ENCODE measurements at regions not wholly inside any gene's neighbourhood (a gene's known extent, or its start where the extent isn't known, plus 50 kb on each side); places are given as distances from the start of the nearest gene placed in this dataset.

GRCh38 chr12:67200386-67200785, 68.8 kb upstream of the CAND1 start:
- no peak overlapping the region for H3K4me3 ChIP-seq (ENCODE audit: low read depth, low read length)
- TF ChIP-seq, protein P1, sequence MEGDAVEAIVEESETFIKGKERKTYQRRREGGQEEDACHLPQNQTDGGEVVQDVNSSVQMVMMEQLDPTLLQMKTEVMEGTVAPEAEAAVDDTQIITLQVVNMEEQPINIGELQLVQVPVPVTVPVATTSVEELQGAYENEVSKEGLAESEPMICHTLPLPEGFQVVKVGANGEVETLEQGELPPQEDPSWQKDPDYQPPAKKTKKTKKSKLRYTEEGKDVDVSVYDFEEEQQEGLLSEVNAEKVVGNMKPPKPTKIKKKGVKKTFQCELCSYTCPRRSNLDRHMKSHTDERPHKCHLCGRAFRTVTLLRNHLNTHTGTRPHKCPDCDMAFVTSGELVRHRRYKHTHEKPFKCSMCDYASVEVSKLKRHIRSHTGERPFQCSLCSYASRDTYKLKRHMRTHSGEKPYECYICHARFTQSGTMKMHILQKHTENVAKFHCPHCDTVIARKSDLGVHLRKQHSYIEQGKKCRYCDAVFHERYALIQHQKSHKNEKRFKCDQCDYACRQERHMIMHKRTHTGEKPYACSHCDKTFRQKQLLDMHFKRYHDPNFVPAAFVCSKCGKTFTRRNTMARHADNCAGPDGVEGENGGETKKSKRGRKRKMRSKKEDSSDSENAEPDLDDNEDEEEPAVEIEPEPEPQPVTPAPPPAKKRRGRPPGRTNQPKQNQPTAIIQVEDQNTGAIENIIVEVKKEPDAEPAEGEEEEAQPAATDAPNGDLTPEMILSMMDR (IDR thresholded peaks at IDR 0.05; ENCODE audit: insufficient read depth, low read length), result no peak
- no peak for DNase-seq (ENCODE audit: low read depth)

DNA sequence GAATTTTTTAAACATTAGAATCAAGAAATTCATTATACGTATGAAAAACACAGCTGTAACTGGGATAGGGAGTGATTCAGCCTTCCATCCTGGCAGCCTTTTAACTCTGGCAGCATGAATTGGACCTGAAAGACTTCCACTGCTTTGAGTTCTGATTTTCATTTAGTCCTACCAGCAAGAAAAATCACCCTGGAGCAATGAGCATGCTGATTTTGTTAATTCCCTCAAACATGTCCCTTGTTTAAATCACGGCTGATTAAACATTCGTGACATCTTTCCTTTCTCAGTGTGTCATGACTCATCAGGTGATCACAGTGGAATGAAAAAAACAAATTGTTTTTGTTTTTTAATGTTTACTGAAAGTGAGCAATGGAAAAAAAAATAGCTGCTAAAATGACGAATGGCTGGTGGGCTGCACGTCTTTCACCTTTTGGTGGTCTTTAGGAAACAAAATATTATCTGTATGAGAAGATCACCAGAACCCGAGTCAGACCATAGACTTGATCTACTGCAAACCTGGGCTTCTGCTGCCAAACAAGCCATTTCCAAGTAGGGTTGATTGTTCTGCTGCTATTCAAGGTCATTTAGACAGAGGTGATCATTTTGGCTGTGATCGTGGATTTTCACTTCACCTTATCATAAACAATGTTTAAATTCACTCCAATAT, 67.0 kb upstream of the CAND1 start:
- no peak for DNase-seq (ENCODE audit: low read depth)

DNA sequence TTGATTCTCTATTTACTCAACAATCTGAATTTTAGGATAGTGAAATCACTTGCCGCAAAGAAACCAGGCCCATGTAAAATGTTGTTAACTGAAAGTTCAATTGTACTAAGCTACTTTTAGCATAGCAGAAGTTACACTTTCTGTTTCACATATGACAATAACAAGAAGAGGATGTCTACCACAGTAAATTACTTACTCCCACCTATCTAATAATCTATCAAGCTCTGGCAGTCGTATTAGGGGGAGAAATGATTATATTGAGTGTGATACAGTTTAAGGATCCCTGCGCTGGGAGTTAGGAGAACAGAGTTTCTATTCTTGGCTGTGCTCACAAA, 66.5 kb upstream of the CAND1 start:
- H3K4me3 ChIP-seq (ENCODE audit: low read depth, low read length), result no peak overlapping the region
- no peak for DNase-seq (ENCODE audit: low read depth)
- TF ChIP-seq, protein P1 (IDR thresholded peaks at IDR 0.05; ENCODE audit: insufficient read depth, low read length), result no peak

More for the DNA sequence above, 67.0 kb upstream of the CAND1 start:
- TF ChIP-seq, protein P1 (IDR thresholded peaks at IDR 0.05; ENCODE audit: insufficient read depth, low read length), result no peak
- no peak overlapping the region for H3K4me3 ChIP-seq (ENCODE audit: low read depth, low read length)

DNA sequence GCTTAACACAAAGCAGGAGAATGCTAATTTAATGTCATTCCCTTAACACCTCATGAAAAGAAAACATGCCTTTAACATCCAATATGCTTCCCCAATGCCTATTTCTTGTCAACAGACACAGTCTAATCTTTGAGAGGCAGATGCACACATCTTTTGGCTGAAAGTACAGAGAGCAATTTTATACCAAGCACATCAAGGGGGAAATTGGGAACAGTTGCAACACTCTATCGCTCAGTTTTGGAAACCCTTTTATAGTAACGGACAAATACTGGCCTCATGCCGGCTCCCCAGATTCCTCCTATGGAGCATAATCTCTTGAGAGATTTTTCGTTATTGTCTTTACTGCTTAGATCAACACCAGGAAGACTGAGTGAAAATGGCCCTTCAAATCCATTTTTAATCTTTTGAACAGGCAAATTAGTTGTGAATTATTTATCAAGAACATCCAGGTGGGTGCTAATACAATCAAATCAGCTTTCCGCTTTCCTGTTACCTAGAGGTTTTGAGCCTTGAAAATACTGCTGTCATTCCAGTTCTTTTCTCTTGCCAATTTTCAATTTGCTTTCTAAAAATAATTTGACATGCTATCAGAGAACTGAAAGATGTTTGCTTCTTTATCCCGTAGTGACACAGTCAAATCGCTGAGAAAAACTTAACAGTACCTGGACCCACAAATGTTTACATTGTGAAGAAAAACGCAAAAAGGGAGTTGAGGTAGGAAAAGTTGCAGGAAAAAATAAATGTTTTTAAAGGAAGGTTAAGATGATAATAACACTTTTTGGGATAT, 60.7 kb upstream of the CAND1 start:
- no peak for DNase-seq (ENCODE audit: low read depth)
- TF ChIP-seq, protein P1 (IDR thresholded peaks at IDR 0.05; ENCODE audit: insufficient read depth, low read length), result no peak
- H3K4me3 ChIP-seq (ENCODE audit: low read depth, low read length), result no peak overlapping the region

DNA sequence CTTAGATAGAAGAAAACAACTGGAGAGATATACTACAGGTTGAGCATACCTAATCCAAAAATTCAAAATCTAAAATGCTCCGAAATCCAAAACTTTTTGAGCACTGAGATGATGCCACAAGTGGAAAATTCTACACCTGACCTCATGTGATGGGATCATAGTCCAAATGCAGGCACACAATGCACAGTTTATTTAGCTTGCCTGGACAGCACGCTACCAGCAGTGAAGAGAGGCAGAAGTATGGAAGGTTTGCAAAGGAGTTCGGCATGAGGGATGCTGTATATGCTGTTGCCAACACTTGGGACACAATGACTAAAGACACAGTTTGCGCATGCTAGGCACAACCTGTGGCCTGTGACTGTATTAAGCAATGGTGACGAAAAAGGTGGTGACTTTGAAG, 58.1 kb upstream of the CAND1 start:
- TF ChIP-seq, protein P1 (IDR thresholded peaks at IDR 0.05; ENCODE audit: insufficient read depth, low read length), result no peak
- H3K4me3 ChIP-seq (ENCODE audit: low read depth, low read length), result no peak overlapping the region
- no peak for DNase-seq (ENCODE audit: low read depth)

DNA sequence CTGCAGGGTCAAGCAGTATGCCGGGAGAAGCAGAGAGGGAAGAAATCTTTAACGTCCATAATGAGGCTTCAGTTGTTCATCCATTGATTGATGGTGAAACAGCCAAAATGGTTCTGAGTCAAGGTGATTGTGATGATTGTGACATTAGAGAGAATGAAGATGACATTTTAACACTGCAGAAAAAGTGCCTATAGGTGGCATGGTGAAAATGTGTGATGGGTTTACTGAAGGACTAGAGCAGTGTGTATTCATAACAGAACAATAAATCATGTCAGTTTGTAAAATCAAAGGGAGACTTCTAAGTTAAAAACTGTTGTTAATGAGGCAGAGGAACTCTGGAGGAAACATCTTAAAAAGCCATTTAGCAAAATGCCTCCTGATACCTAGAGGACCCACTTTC, 57.7 kb upstream of the CAND1 start:
- no peak for DNase-seq (ENCODE audit: low read depth)
- TF ChIP-seq, protein P1 (IDR thresholded peaks at IDR 0.05; ENCODE audit: insufficient read depth, low read length), result no peak
- no peak overlapping the region for H3K4me3 ChIP-seq (ENCODE audit: low read depth, low read length)

All from fibroblast of the aortic adventitia (primary cell).